ENCODE measurements at regions not wholly inside any gene's neighbourhood (a gene's known extent, or its start where the extent isn't known, plus 50 kb on each side); places are given as distances from the start of the nearest gene placed in this dataset.
"Not testable (repeated sequence)": the region's sequence is repeated elsewhere in the genome, so short reads cannot be mapped to it uniquely, and the experiment has no call there.

- DNase-seq: no peak
Measured at GRCh38 chr4:138487230-138487629, 245.1 kb upstream of the SLC7A11 start.

- DNase-seq: no peak
Measured at GRCh38 chr4:138485498-138485897, 243.3 kb upstream of the SLC7A11 start.

GRCh38 chr4:138475116-138475515 lies 233.0 kb upstream of the SLC7A11 start:
- no peak for DNase-seq

- DNase-seq: no peak
Measured at GRCh38 chr4:138473339-138473738, 231.2 kb upstream of the SLC7A11 start.

GRCh38 chr4:138460477-138461414 lies 218.6 kb upstream of the SLC7A11 start:
- DNase-seq: no peak

- DNase-seq: no peak
Measured at GRCh38 chr4:138458751-138459150, 216.6 kb upstream of the SLC7A11 start.

GRCh38 chr4:138456349-138456748 lies 214.2 kb upstream of the SLC7A11 start:
- DNase-seq: not testable (repeated sequence)

GRCh38 chr4:138455097-138455496 lies 212.9 kb upstream of the SLC7A11 start:
- no peak for DNase-seq

- no peak for DNase-seq
Measured at GRCh38 chr4:138452826-138453225, 210.7 kb upstream of the SLC7A11 start.

GRCh38 chr4:138451276-138451663 lies 209.1 kb upstream of the SLC7A11 start:
- no peak for DNase-seq

- no peak for DNase-seq
Measured at GRCh38 chr4:138450546-138451275, 208.6 kb upstream of the SLC7A11 start.

- no peak for DNase-seq
Measured at GRCh38 chr4:138449938-138450337, 207.8 kb upstream of the SLC7A11 start.

GRCh38 chr4:138448169-138448568 lies 206.0 kb upstream of the SLC7A11 start:
- DNase-seq: no peak

GRCh38 chr4:138446456-138446855 lies 204.3 kb upstream of the SLC7A11 start:
- DNase-seq: no peak

GRCh38 chr4:138445098-138445497 lies 202.9 kb upstream of the SLC7A11 start:
- DNase-seq: no peak

- DNase-seq: no peak
Measured at GRCh38 chr4:138444260-138444659, 202.1 kb upstream of the SLC7A11 start.

- DNase-seq: no peak
Measured at GRCh38 chr4:138439143-138439581, 197.0 kb upstream of the SLC7A11 start.

GRCh38 chr4:138438608-138439007 lies 196.5 kb upstream of the SLC7A11 start:
- no peak for DNase-seq

- DNase-seq: no peak
Measured at GRCh38 chr4:138437263-138437851, 195.2 kb upstream of the SLC7A11 start.

GRCh38 chr4:138435733-138436132 lies 193.6 kb upstream of the SLC7A11 start:
- not testable (repeated sequence) for DNase-seq

- DNase-seq: not testable (repeated sequence)
Measured at GRCh38 chr4:138435046-138435445, 192.9 kb upstream of the SLC7A11 start.

- no peak for DNase-seq
Measured at GRCh38 chr4:138428611-138429010, 186.5 kb upstream of the SLC7A11 start.

GRCh38 chr4:138426786-138427185 lies 184.6 kb upstream of the SLC7A11 start:
- DNase-seq: no peak

GRCh38 chr4:138420471-138420870 lies 178.3 kb upstream of the SLC7A11 start:
- DNase-seq: no peak

All from kidney glomerular epithelial cell (primary cell).